IPS-20b (cell line): ENCODE measurements at regions not wholly inside any gene's neighbourhood (a gene's known extent, or its start where the extent isn't known, plus 50 kb on each side); places are given as distances from the start of the nearest gene placed in this dataset.

Source experiments
- H3K27ac ChIP-seq: one replicate; pipeline ENCODE4 v1.5.1; 2013; ENCODE audit warnings: low read length
- H3K27me3 ChIP-seq: 2 replicates; pipeline ENCODE4 v1.6.1; 2013; ENCODE audit warnings: mild to moderate bottlenecking, low read length, inconsistent platforms; ENCODE audit not compliant: insufficient read depth
- H3K36me3 ChIP-seq: 2 replicates; pipeline ENCODE4 v1.6.1; 2013; ENCODE audit warnings: low read depth, mild to moderate bottlenecking, inconsistent platforms, low read length, moderate library complexity; ENCODE audit not compliant: insufficient read depth
- H3K4me1 ChIP-seq: 2 replicates; pipeline ENCODE4 v1.6.1; 2013; ENCODE audit warnings: mild to moderate bottlenecking, control low read depth, inconsistent platforms, low read length, moderate library complexity; ENCODE audit not compliant: insufficient read depth
- H3K4me3 ChIP-seq: 2 replicates; pipeline ENCODE4 v1.5.1; 2013; ENCODE audit warnings: mild to moderate bottlenecking, low read length, inconsistent platforms
- H3K9ac ChIP-seq: 2 replicates; pipeline ENCODE4 v1.6.1; 2013; ENCODE audit warnings: low read depth, mild to moderate bottlenecking, inconsistent platforms, low read length, moderate library complexity
- H3K9me3 ChIP-seq: 2 replicates; pipeline ENCODE4 v1.6.1; 2013; ENCODE audit warnings: mild to moderate bottlenecking, low read depth, low read length, inconsistent platforms; ENCODE audit not compliant: insufficient read depth

DNA sequence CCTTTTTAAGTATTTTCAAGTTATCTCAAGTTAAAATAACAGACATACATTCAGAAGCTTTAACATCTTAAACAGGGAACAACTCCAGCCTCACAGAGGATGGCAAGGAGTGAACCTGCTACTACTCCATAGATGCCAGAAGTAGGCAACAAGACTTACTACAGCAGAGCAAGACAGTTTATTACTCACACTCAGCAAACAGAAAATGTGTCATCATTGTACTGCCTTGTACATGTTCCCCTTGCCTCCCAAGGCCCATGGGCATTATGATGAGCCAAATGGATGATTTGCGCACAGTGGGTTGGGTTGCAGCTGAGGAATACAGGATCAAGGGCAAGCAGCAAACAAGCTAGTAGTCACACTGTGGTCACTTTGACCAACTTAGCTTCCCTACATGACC, 80.6 kb upstream of the VRK2 start:
- Histone ChIP-seq H3K9ac (no peak overlapping the region), H3K4me1 (peaks cover 13% of the 10 kb centered on the region; the same call in 1 of the 2 replicates), H3K9me3 (no peaks in the 10 kb centered on the region), H3K36me3 (no peaks in the 10 kb centered on the region), H3K4me3 (no peak overlapping the region), H3K27ac (no peak overlapping the region), H3K27me3 (no peaks in the 10 kb centered on the region)

- H3K4me3 ChIP-seq: no peak overlapping the region
- no peaks in the 10 kb centered on the region; the same call in 1 of the 2 replicates for H3K4me1 ChIP-seq
- H3K36me3 ChIP-seq: no peaks in the 10 kb centered on the region
- H3K9ac ChIP-seq: no peak overlapping the region
- H3K9me3 ChIP-seq: no peaks in the 10 kb centered on the region
- no peaks in the 10 kb centered on the region for H3K27me3 ChIP-seq
- H3K27ac ChIP-seq: no peak overlapping the region
Observed at GRCh38 chr2:57973621-57974186, 72.9 kb upstream of the VRK2 start.

DNA sequence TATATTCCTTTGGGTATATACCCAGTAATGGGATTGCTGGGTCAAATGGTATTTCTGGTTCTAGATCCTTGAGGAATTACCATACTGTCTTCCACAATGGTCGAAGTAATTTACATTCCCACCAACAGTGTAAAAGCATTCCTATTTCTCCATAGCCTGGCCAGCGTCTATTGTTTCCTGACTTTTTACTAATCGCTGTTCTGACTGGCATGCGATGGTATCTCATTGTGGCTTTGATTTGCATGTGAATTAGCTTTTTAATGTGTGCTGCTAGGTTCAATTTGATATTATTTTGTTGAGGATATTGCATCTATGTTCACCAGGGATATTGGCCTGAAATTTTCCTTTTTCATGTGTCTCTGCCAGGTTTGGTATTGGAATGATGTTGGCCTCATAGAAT, 67.4 kb upstream of the VRK2 start:
- no peak overlapping the region for H3K27ac ChIP-seq
- no peaks in the 10 kb centered on the region for H3K9me3 ChIP-seq
- peaks cover 3% of the 10 kb centered on the region; the same call in 1 of the 2 replicates for H3K4me1 ChIP-seq
- no peaks in the 10 kb centered on the region for H3K36me3 ChIP-seq
- no peak overlapping the region for H3K9ac ChIP-seq
- no peak overlapping the region for H3K4me3 ChIP-seq
- H3K27me3 ChIP-seq: no peaks in the 10 kb centered on the region

GRCh38 chr2:57981083-57981768, 65.4 kb upstream of the VRK2 start:
- Histone ChIP-seq H3K4me1 (peaks cover 3% of the 10 kb centered on the region; the same call in 1 of the 2 replicates), H3K36me3 (no peaks in the 10 kb centered on the region), H3K27ac (no peak overlapping the region), H3K9ac (no peak overlapping the region), H3K27me3 (no peaks in the 10 kb centered on the region), H3K4me3 (no peak overlapping the region), H3K9me3 (no peaks in the 10 kb centered on the region)

GRCh38 chr2:57987835-57988573, 58.6 kb upstream of the VRK2 start:
- no peak overlapping the region for H3K9ac ChIP-seq
- no peaks in the 10 kb centered on the region for H3K4me1 ChIP-seq
- H3K36me3 ChIP-seq: no peaks in the 10 kb centered on the region
- H3K4me3 ChIP-seq: no peak overlapping the region
- no peak overlapping the region for H3K27ac ChIP-seq
- no peaks in the 10 kb centered on the region for H3K9me3 ChIP-seq
- H3K27me3 ChIP-seq: no peaks in the 10 kb centered on the region

GRCh38 chr2:57990118-57990725, 56.4 kb upstream of the VRK2 start:
- Histone ChIP-seq H3K9ac (no peak overlapping the region), H3K4me1 (0 out of 2 replicates have a peak, but pooled peaks cover 2% of the 10 kb centered on the region), H3K4me3 (no peak overlapping the region), H3K36me3 (no peaks in the 10 kb centered on the region), H3K27me3 (no peaks in the 10 kb centered on the region), H3K9me3 (no peaks in the 10 kb centered on the region), H3K27ac (no peak overlapping the region)
